ENCODE measurements at regions not wholly inside any gene's neighbourhood (a gene's known extent, or its start where the extent isn't known, plus 50 kb on each side); places are given as distances from the start of the nearest gene placed in this dataset.
"Not testable (repeated sequence)": the region's sequence is repeated elsewhere in the genome, so short reads cannot be mapped to it uniquely, and the experiment has no call there.

- no peak for DNase-seq
These were observed 273.8 kb downstream of the C16orf95 start for GRCh38 chr16:87043231-87044031.

- DNase-seq, result no peak
These were observed 273.2 kb downstream of the C16orf95 start for GRCh38 chr16:87044032-87044382.

GRCh38 chr16:87044829-87045228 is 272.4 kb downstream of the C16orf95 start:
- DNase-seq, result no peak

GRCh38 chr16:87045466-87046216 is 271.6 kb downstream of the C16orf95 start:
- no peak for DNase-seq

GRCh38 chr16:87046235-87046634 is 271.0 kb downstream of the C16orf95 start:
- DNase-seq, result no peak

- DNase-seq, result no peak
These were observed 269.8 kb downstream of the C16orf95 start for GRCh38 chr16:87047221-87048037.

- DNase-seq, result no peak
These were observed 269.0 kb downstream of the C16orf95 start for GRCh38 chr16:87048038-87048729.

- DNase-seq, result no peak
These were observed 268.5 kb downstream of the C16orf95 start for GRCh38 chr16:87048730-87049115.

GRCh38 chr16:87049216-87049615 is 268.0 kb downstream of the C16orf95 start:
- not testable (repeated sequence) for DNase-seq

- no peak for DNase-seq
These were observed 267.1 kb downstream of the C16orf95 start for GRCh38 chr16:87050142-87050541.

GRCh38 chr16:87051526-87052320 is 265.5 kb downstream of the C16orf95 start:
- no peak for DNase-seq

- DNase-seq, result no peak
These were observed 264.7 kb downstream of the C16orf95 start for GRCh38 chr16:87052506-87052905.

- DNase-seq, result no peak
These were observed 263.9 kb downstream of the C16orf95 start for GRCh38 chr16:87053016-87053982.

- no peak for DNase-seq
These were observed 263.0 kb downstream of the C16orf95 start for GRCh38 chr16:87054154-87054553.

- DNase-seq, result no peak
These were observed 262.3 kb downstream of the C16orf95 start for GRCh38 chr16:87054856-87055255.

- DNase-seq, result no peak
These were observed 261.1 kb downstream of the C16orf95 start for GRCh38 chr16:87056083-87056482.

GRCh38 chr16:87056551-87056950 is 260.6 kb downstream of the C16orf95 start:
- no peak for DNase-seq

GRCh38 chr16:87057211-87057881 is 259.8 kb downstream of the C16orf95 start:
- DNase-seq, result no peak

GRCh38 chr16:87057951-87058560 is 259.1 kb downstream of the C16orf95 start:
- DNase-seq, result no peak
